SH-SY5Y (cell line): ENCODE measurements at regions not wholly inside any gene's neighbourhood (a gene's known extent, or its start where the extent isn't known, plus 50 kb on each side); places are given as distances from the start of the nearest gene placed in this dataset.

Experiments
- GATA2 ChIP-seq: IDR thresholded peaks from 2 replicates; pipeline ENCODE4 v1.6.1; 2011; ENCODE audit warnings: mild to moderate bottlenecking, low read depth, low read length
- GATA3 ChIP-seq: IDR thresholded peaks from 2 replicates; pipeline ENCODE4 v1.6.1; 2011; ENCODE audit warnings: low read depth, mild to moderate bottlenecking, low read length, moderate library complexity

GRCh38 chr5:74054641-74055421, 428.8 kb downstream of the ARHGEF28 start:
- TF ChIP-seq GATA2 (no peak), GATA3 (no peak)
